ENCODE measurements at regions not wholly inside any gene's neighbourhood (a gene's known extent, or its start where the extent isn't known, plus 50 kb on each side); places are given as distances from the start of the nearest gene placed in this dataset.

GRCh38 chr3:181461381-181461780, 250.3 kb upstream of the SOX2 start:
- Histone ChIP-seq H3K27ac (no peak overlapping the region), H3K27me3 (no peaks in the 10 kb centered on the region), H3K9me3 (no peaks in the 10 kb centered on the region), H3K4me1 (no peaks in the 10 kb centered on the region), H3K4me3 (no peak overlapping the region), H3K36me3 (replicated peaks in 1 of 2; ENCODE audit: insufficient read depth in 1 of 2, low read depth in 2 of 2) (no peaks in the 10 kb centered on the region)
- 66 to 75% methylated on average over 5 of the region's 5 CpGs for WGBS, 2 donors
- TF ChIP-seq CTCF (IDR thresholded peaks at IDR 0.05) = no peak
- no peak for TF ChIP-seq POLR2A (IDR thresholded peaks at IDR 0.05)
- ATAC-seq (no peak), DNase-seq (no peak)
- intact Hi-C loops (cut with DNase I) = no loop called here

DNA sequence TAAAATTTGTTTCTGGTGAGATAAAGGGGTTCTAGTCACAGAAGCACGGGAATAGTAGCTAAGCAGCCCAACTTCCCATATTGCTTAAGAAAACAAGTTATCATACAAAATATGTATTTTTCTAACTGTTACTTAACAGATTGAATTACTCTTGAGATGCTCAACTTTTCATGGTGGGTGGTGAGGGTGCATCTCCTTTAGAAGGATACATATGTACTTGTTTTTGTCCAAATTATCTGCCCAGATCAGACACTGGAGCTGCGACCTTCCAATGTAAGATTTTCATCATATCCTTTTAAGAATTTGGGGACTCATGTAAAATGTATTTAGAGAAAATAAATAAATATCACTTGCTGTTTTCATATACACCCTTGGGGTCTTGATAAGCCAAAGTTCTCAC, 252.2 kb upstream of the SOX2 start:
- Histone ChIP-seq H3K36me3 (replicated peaks in 1 of 2; ENCODE audit: insufficient read depth in 1 of 2, low read depth in 2 of 2) (no peaks in the 10 kb centered on the region), H3K4me3 (no peak overlapping the region), H3K27me3 (no peaks in the 10 kb centered on the region), H3K4me1 (no peaks in the 10 kb centered on the region), H3K9me3 (no peaks in the 10 kb centered on the region), H3K27ac (no peak overlapping the region)
- TF ChIP-seq CTCF (IDR thresholded peaks at IDR 0.05) = no peak
- no peak for TF ChIP-seq POLR2A (IDR thresholded peaks at IDR 0.05)
- DNase-seq (no peak), ATAC-seq (no peak)
- intact Hi-C loops (cut with DNase I) = no loop called here
- WGBS, 2 donors = 68 to 87% methylated on average over 2 of the region's 2 CpGs

DNA sequence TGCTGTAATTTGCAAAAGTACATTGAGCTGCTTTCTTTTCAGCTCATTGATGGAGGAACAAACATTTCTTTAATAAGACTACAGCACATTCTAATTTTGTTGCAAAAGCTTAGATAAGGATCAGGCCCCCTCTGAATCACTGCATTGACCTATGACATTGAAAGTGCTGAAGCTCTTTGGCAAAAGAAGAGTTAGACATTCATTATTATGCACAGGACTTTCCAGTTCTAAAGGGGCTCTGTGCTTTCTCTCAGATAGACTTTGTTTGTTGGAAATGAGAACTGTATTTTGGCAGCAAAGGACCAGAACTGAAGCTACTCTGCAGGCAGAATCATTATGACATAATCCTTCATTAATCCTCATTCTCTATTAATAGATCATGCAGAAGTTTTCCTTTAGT, 252.9 kb upstream of the SOX2 start:
- H3K4me3 ChIP-seq = no peak overlapping the region
- TF ChIP-seq CTCF (IDR thresholded peaks at IDR 0.05) (no peak), POLR2A (IDR thresholded peaks at IDR 0.05) (no peak)
- no peak for DNase-seq
- no peak for ATAC-seq
- H3K9me3 ChIP-seq = no peaks in the 10 kb centered on the region
- H3K27me3 ChIP-seq = no peaks in the 10 kb centered on the region
- no peaks in the 10 kb centered on the region for H3K36me3 ChIP-seq (replicated peaks in 1 of 2; ENCODE audit: insufficient read depth in 1 of 2, low read depth in 2 of 2)
- no peak overlapping the region for H3K27ac ChIP-seq
- intact Hi-C loops (cut with DNase I) = no loop called here
- no peaks in the 10 kb centered on the region for H3K4me1 ChIP-seq

GRCh38 chr3:181457756-181458155, 254.0 kb upstream of the SOX2 start:
- Histone ChIP-seq H3K27ac (no peak overlapping the region), H3K4me1 (no peaks in the 10 kb centered on the region), H3K36me3 (replicated peaks in 1 of 2; ENCODE audit: insufficient read depth in 1 of 2, low read depth in 2 of 2) (no peaks in the 10 kb centered on the region), H3K4me3 (no peak overlapping the region), H3K9me3 (no peaks in the 10 kb centered on the region), H3K27me3 (no peaks in the 10 kb centered on the region)
- 61 to 66% methylated on average over 4 of the region's 4 CpGs for WGBS, 2 donors
- no peak for DNase-seq
- intact Hi-C loops (cut with DNase I) = no loop called here
- TF ChIP-seq POLR2A (IDR thresholded peaks at IDR 0.05) = no peak
- TF ChIP-seq CTCF (IDR thresholded peaks at IDR 0.05) = no peak
- ATAC-seq = no peak

DNA sequence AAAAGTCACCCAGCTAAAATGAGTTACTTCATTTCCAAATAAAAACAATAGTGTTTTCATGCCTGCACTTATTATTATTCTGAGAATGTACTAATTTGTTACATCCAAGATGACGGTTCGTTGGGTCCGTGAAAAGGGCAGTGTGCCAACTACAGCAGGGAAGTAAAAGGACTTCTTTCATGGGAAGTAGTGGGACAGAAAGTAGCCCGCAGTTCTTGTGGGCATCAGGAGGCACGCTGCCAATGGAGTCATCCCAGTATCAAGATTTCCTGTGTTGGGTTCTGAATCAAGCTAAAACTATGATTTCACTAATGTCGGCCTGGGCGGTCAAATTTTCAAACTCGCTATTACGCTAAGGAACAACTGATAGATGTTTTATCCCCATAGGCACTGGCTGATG, 254.5 kb upstream of the SOX2 start:
- no peak for ATAC-seq
- no peak overlapping the region for H3K27ac ChIP-seq
- 77 to 81% methylated on average over 9 of the region's 9 CpGs for WGBS, 2 donors
- H3K9me3 ChIP-seq = no peaks in the 10 kb centered on the region
- peak in 1 of 4 donors; percentile 4 for DNase-seq
- H3K27me3 ChIP-seq = no peaks in the 10 kb centered on the region
- no peak overlapping the region for H3K4me3 ChIP-seq
- no peaks in the 10 kb centered on the region for H3K4me1 ChIP-seq
- no peaks in the 10 kb centered on the region for H3K36me3 ChIP-seq (replicated peaks in 1 of 2; ENCODE audit: insufficient read depth in 1 of 2, low read depth in 2 of 2)
- TF ChIP-seq CTCF (IDR thresholded peaks at IDR 0.05) (no peak), POLR2A (IDR thresholded peaks at IDR 0.05) (no peak)
- intact Hi-C loops (cut with DNase I) = no loop called here

Measured in body of pancreas (tissue), 4 donors.